ENCODE measurements at regions not wholly inside any gene's neighbourhood (a gene's known extent, or its start where the extent isn't known, plus 50 kb on each side); places are given as distances from the start of the nearest gene placed in this dataset.

DNA sequence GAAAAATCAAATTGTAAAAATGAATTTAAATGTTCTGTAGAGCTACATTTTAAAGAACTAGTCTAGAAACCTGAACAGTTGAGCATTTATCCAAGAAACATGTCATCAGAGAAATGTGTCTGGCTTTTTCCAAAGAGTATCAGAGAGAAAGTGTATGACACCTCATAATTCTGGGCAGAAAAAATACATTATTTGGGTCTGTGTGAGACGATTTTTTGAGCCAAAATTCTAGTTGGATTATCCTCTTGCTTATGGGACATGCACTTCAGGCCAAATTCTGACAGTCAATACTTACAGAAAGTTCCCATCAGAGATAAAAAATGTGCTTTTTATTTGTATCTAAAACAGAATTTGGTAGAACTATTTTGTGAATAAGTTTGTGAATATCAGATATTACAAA, 1242.7 kb downstream of the EPHA7 start:
- no peak for DNase-seq (ENCODE audit: low spot score)
- TF ChIP-seq, protein P1, sequence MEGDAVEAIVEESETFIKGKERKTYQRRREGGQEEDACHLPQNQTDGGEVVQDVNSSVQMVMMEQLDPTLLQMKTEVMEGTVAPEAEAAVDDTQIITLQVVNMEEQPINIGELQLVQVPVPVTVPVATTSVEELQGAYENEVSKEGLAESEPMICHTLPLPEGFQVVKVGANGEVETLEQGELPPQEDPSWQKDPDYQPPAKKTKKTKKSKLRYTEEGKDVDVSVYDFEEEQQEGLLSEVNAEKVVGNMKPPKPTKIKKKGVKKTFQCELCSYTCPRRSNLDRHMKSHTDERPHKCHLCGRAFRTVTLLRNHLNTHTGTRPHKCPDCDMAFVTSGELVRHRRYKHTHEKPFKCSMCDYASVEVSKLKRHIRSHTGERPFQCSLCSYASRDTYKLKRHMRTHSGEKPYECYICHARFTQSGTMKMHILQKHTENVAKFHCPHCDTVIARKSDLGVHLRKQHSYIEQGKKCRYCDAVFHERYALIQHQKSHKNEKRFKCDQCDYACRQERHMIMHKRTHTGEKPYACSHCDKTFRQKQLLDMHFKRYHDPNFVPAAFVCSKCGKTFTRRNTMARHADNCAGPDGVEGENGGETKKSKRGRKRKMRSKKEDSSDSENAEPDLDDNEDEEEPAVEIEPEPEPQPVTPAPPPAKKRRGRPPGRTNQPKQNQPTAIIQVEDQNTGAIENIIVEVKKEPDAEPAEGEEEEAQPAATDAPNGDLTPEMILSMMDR (IDR thresholded peaks at IDR 0.05; ENCODE audit: extremely low read depth, missing control alignments): no peak

DNA sequence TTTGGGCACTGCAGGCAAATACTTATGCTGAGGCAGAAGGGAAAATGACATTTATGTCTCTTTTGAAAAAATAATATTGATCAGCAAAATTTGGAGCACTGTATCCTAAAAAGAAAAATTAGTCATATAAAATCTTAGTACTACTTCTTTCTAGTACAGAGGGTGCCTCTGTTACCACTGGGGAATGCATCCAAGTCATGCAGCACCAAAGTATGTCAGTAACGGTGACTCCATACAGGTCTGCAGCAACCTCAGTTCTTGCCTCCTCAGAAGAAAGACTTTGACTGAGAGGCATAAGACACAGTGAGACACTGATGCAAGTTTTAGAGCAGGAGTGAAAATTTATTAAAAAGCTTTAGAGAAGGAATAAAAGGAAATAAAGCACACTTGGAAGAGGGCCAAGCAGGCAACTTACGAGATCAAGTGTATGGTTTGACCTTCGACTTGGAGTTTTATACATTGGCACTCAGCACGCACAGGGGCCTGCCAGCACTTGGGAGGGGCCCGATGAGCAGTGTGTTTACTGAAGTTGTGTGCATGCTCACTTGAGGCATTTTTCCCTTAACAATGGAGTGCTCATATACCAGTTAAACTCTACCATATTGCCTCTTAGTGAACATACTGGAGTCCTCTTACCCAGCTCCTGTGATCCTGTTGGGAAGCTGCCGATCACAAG, 1244.8 kb downstream of the EPHA7 start:
- TF ChIP-seq, protein P1 (IDR thresholded peaks at IDR 0.05; ENCODE audit: extremely low read depth, missing control alignments): no peak
- no peak for DNase-seq (ENCODE audit: low spot score)

GRCh38 chr6:92169506-92169905, 1249.9 kb downstream of the EPHA7 start:
- TF ChIP-seq, protein P1 (IDR thresholded peaks at IDR 0.05; ENCODE audit: extremely low read depth, missing control alignments): no peak

GRCh38 chr6:92166666-92167065, 1252.7 kb downstream of the EPHA7 start:
- TF ChIP-seq, protein P1 (IDR thresholded peaks at IDR 0.05; ENCODE audit: extremely low read depth, missing control alignments): no peak

More at GRCh38 chr6:92169506-92169905, 1249.9 kb downstream of the EPHA7 start:
- no peak for DNase-seq (ENCODE audit: low spot score)

GRCh38 chr6:92161953-92162352, 1257.4 kb downstream of the EPHA7 start:
- TF ChIP-seq, protein P1 (IDR thresholded peaks at IDR 0.05; ENCODE audit: extremely low read depth, missing control alignments): no peak
- DNase-seq (ENCODE audit: low spot score): no peak

More at GRCh38 chr6:92166666-92167065, 1252.7 kb downstream of the EPHA7 start:
- DNase-seq (ENCODE audit: low spot score): no peak

GRCh38 chr6:92160226-92160625, 1259.1 kb downstream of the EPHA7 start:
- TF ChIP-seq, protein P1 (IDR thresholded peaks at IDR 0.05; ENCODE audit: extremely low read depth, missing control alignments): no peak
- DNase-seq (ENCODE audit: low spot score): no peak

DNA sequence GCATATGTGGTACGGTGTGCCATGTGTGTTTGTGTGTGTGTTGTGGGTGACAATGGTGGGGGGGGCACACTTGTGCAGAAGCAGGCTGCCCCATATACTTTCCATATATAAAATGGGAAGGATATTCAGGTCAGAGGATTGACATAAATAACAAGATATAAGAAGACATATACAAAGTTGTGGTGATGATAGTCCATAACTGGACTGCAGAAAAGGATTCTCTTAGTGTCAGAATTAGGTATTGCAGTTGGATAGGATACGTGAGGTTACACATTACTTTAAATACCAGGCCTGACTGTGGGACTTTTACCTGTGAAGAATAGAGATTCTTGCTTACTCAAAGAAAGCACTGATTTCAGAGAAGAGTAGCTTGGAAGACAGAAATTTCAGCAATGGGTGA, 1260.3 kb downstream of the EPHA7 start:
- DNase-seq (ENCODE audit: low spot score): no peak
- TF ChIP-seq, protein P1 (IDR thresholded peaks at IDR 0.05; ENCODE audit: extremely low read depth, missing control alignments): no peak

Measured in GM20000 (cell line).